Loucy (cell line): ENCODE measurements at regions not wholly inside any gene's neighbourhood (a gene's known extent, or its start where the extent isn't known, plus 50 kb on each side); places are given as distances from the start of the nearest gene placed in this dataset.

Source experiments
- H2AFZ ChIP-seq: fragments of 200-600 bp; sonication (generic); 2 replicates; pipeline ENCODE4 v1.6.0; 2016; ENCODE audit warnings: antibody characterized with exemption, mild to moderate bottlenecking, low read length, moderate library complexity
- H3F3A ChIP-seq: fragments of 200-600 bp; 2 replicates; pipeline ENCODE4 v1.6.0; 2016; ENCODE audit warnings: antibody characterized with exemption, low read depth, mild to moderate bottlenecking
- H3K27me3 ChIP-seq: fragments of 200-600 bp; sonication (generic); 2 replicates; pipeline ENCODE4 v1.6.1; 2014; ENCODE audit warnings: low read length, mild to moderate bottlenecking; ENCODE audit not compliant: insufficient read depth, poor library complexity, severe bottlenecking
- H3K36me3 ChIP-seq: fragments of 200-600 bp; sonication (generic); 2 replicates; pipeline ENCODE4 v1.6.1; 2016; ENCODE audit warnings: low read length; ENCODE audit not compliant: insufficient read depth
- H3K4me1 ChIP-seq: fragments of 200-600 bp; sonication (generic); 2 replicates; pipeline ENCODE4 v1.5.1; 2014; ENCODE audit warnings: low read length, mild to moderate bottlenecking; ENCODE audit not compliant: insufficient read depth, poor library complexity, severe bottlenecking
- H3K4me2 ChIP-seq: fragments of 200-600 bp; sonication (generic); 2 replicates; pipeline ENCODE4 v1.6.0; 2014; ENCODE audit warnings: antibody characterized with exemption, low read length, low read depth, mild to moderate bottlenecking; ENCODE audit not compliant: poor library complexity, severe bottlenecking
- H3K4me3 ChIP-seq: fragments of 200-600 bp; sonication (generic); 2 replicates; pipeline ENCODE4 v1.5.1; 2014; ENCODE audit warnings: low read length, mild to moderate bottlenecking, mixed read lengths; ENCODE audit not compliant: poor library complexity, severe bottlenecking
- H3K79me2 ChIP-seq: fragments of 200-600 bp; sonication (generic); 2 replicates; pipeline ENCODE4 v1.6.1; 2014; ENCODE audit warnings: low read length; ENCODE audit not compliant: insufficient read depth
- H3K9ac ChIP-seq: fragments of 200-600 bp; sonication (generic); 2 replicates; pipeline ENCODE4 v1.6.0; 2014; ENCODE audit warnings: mild to moderate bottlenecking, low read depth, low read length, moderate library complexity; ENCODE audit not compliant: poor library complexity, severe bottlenecking
- H3K9me2 ChIP-seq: fragments of 200-600 bp; sonication (generic); replicated peaks from 2 replicates; pipeline ENCODE4 v1.6.1; 2016; ENCODE audit warnings: low read depth, low read length, mixed read lengths
- H3K9me3 ChIP-seq: fragments of 200-600 bp; sonication (generic); 2 replicates; pipeline ENCODE4 v1.6.1; 2014; ENCODE audit warnings: mild to moderate bottlenecking, antibody characterized with exemption, low read length, low read depth; ENCODE audit not compliant: insufficient read depth
- H4K20me1 ChIP-seq: fragments of 200-600 bp; sonication (generic); 2 replicates; pipeline ENCODE4 v1.6.0; 2014; ENCODE audit warnings: antibody characterized with exemption, low read length, mild to moderate bottlenecking; ENCODE audit not compliant: insufficient read depth, poor library complexity, severe bottlenecking
- EZH2phosphoT487 ChIP-seq: fragments of 200-600 bp; IDR thresholded peaks from 2 replicates; pipeline ENCODE4 v1.6.1; 2018; ENCODE audit warnings: antibody characterized with exemption, mild to moderate bottlenecking, moderate library complexity, borderline replicate concordance
- TF ChIP-seq, protein P1 (sequence below): fragments of 200-600 bp; sonication (generic); conservative IDR thresholded peaks from 2 replicates; pipeline ENCODE4 v1.5.1; 2014; ENCODE audit warnings: mild to moderate bottlenecking, antibody characterized with exemption, low read length

DNA sequence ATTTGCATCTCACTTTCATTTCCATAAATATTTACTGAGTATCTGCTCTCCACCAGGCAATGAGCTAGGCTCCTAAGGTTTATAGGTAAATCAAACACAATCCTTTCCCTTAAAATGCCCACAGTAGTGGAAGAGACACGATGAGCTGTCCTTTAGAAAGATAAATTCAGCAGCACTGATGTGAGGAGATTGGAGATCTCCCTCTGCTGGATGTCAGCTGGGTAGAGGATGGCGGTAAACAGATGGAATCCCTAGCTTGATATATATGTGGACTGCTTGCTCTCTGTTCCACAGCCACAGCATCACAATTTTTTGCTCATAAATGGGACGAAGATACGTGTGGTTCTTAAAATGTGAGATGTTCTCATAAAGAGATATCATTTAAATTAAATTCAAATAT lies 216.4 kb upstream of the RASGEF1B start:
- Histone ChIP-seq H3K4me1 (peaks cover 21% of the 10 kb centered on the region), H3F3A (no peaks in the 10 kb centered on the region), H3K36me3 (no peaks in the 10 kb centered on the region), H4K20me1 (no peaks in the 10 kb centered on the region), H3K79me2 (no peaks in the 10 kb centered on the region), H3K4me3 (no peak overlapping the region), H3K4me2 (no peak overlapping the region), H3K27me3 (no peaks in the 10 kb centered on the region), H3K9me3 (no peaks in the 10 kb centered on the region), H3K9ac (no peak overlapping the region), H2AFZ (no peak overlapping the region), H3K9me2 (no peaks in the 10 kb centered on the region)
- TF ChIP-seq, protein P1, sequence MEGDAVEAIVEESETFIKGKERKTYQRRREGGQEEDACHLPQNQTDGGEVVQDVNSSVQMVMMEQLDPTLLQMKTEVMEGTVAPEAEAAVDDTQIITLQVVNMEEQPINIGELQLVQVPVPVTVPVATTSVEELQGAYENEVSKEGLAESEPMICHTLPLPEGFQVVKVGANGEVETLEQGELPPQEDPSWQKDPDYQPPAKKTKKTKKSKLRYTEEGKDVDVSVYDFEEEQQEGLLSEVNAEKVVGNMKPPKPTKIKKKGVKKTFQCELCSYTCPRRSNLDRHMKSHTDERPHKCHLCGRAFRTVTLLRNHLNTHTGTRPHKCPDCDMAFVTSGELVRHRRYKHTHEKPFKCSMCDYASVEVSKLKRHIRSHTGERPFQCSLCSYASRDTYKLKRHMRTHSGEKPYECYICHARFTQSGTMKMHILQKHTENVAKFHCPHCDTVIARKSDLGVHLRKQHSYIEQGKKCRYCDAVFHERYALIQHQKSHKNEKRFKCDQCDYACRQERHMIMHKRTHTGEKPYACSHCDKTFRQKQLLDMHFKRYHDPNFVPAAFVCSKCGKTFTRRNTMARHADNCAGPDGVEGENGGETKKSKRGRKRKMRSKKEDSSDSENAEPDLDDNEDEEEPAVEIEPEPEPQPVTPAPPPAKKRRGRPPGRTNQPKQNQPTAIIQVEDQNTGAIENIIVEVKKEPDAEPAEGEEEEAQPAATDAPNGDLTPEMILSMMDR = peak; percentile 44
- TF ChIP-seq EZH2phosphoT487 = no peak

DNA sequence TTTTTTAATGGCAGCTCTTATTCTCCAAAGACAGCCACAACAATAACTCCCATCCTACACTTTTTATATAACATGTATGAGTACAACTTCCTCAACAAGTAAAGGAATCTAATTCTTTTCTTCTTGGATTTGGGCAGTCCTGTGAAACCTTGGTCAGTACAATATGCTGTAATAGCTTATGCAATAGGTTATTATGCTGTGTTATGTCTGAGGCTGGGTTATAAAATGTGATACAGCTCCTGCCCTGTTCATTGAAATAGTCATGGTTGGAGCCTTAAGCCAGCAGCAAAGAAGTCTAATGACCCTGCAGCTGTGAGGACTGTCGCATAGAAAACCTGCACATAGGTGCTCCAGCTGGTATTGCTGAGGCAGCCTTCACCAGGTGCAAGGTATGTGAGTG lies 215.8 kb upstream of the RASGEF1B start:
- H3K9me2 ChIP-seq = no peaks in the 10 kb centered on the region
- peaks cover 21% of the 10 kb centered on the region for H3K4me1 ChIP-seq
- H3K4me2 ChIP-seq = no peak overlapping the region
- no peaks in the 10 kb centered on the region for H3K27me3 ChIP-seq
- H3K4me3 ChIP-seq = no peak overlapping the region
- no peaks in the 10 kb centered on the region for H3K9me3 ChIP-seq
- no peaks in the 10 kb centered on the region for H3K36me3 ChIP-seq
- H2AFZ ChIP-seq = no peak overlapping the region
- H3F3A ChIP-seq = no peaks in the 10 kb centered on the region
- no peak for TF ChIP-seq EZH2phosphoT487
- TF ChIP-seq, protein P1 = no peak
- H3K79me2 ChIP-seq = no peaks in the 10 kb centered on the region
- H3K9ac ChIP-seq = no peak overlapping the region
- no peaks in the 10 kb centered on the region for H4K20me1 ChIP-seq

DNA sequence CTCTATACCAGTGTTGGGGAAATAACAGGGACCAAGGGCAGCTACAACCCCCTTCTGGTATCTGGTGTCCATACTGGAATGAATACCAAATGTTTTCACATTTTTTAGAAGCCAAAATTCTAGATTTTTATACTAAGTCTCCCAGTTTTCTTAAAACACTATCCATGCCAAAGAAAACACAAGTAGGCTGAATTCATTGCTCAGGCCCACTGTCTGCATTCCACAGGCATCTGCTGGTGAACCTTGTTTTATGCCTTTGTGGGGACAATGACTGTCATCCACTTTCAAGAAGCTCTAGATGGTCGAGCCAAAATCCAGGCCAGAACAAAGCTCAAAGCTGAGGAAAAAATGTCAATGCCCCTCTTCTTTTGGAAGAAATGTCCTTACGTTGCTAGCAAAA lies 213.4 kb upstream of the RASGEF1B start:
- Histone ChIP-seq H3K4me2 (no peak overlapping the region), H3K36me3 (no peaks in the 10 kb centered on the region), H3K9me3 (no peaks in the 10 kb centered on the region), H3K9ac (no peak overlapping the region), H3K9me2 (no peaks in the 10 kb centered on the region), H3K4me3 (no peak overlapping the region), H2AFZ (no peak overlapping the region), H3K4me1 (peaks cover 8% of the 10 kb centered on the region), H3F3A (no peaks in the 10 kb centered on the region), H4K20me1 (no peaks in the 10 kb centered on the region), H3K79me2 (no peaks in the 10 kb centered on the region), H3K27me3 (no peaks in the 10 kb centered on the region)
- TF ChIP-seq, protein P1 = no peak
- TF ChIP-seq EZH2phosphoT487 = no peak
